Activated B cell treated with CpG ODN at 0.5 μM for 24 hours (primary cell): ENCODE measurements at regions not wholly inside any gene's neighbourhood (a gene's known extent, or its start where the extent isn't known, plus 50 kb on each side); places are given as distances from the start of the nearest gene placed in this dataset.

Source experiments
- ATAC-seq: fragments of 200-7000 bp; cut with Tn5 transposase; one replicate; pipeline ENCODE4 v1.10.0; 2021; ENCODE audit warnings: low read depth, mild to moderate bottlenecking, moderate library complexity
- CTCF ChIA-PET: fragments of 350-600 bp; sonication (Branson Sonifier 250); formaldehyde crosslinking; loops from one replicate; lab custom pipeline; 2021; ENCODE audit warnings: antibody characterized with exemption; lab: Charles Lee
- POLR2A ChIA-PET: fragments of 350-600 bp; sonication (Branson Sonifier 250); formaldehyde crosslinking; loops from one replicate; lab custom pipeline; 2021; ENCODE audit warnings: antibody characterized with exemption; lab: Charles Lee
- DNase-seq: peaks from one replicate; pipeline ENCODE4 v3.0.0; 2022
- H3K27ac Mint-ChIP-seq: one replicate; pipeline ENCODE4 v1.8.0; 2020; ENCODE audit warnings: mixed read lengths
- H3K27me3 Mint-ChIP-seq: one replicate; pipeline ENCODE4 v1.8.0; 2021; ENCODE audit warnings: mixed read lengths
- H3K36me3 Mint-ChIP-seq: one replicate; pipeline ENCODE4 v1.8.0; 2021; ENCODE audit warnings: low read depth, mixed read lengths
- H3K4me1 Mint-ChIP-seq: one replicate; pipeline ENCODE4 v1.8.0; 2021; ENCODE audit warnings: mixed read lengths
- H3K4me3 Mint-ChIP-seq: one replicate; pipeline ENCODE4 v1.8.0; 2020; ENCODE audit warnings: mild to moderate bottlenecking, mixed read lengths
- H3K9me3 Mint-ChIP-seq: one replicate; pipeline ENCODE4 v1.8.0; 2020; ENCODE audit warnings: mixed read lengths
- intact Hi-C: fragments of 100-400 bp; cut with micrococcal nuclease; formaldehyde crosslinking; loops from one replicate; pipeline ENCODE4 v1.15.1; 2024
- TF ChIP-seq, protein P1 (sequence below): fragments of 200-600 bp; IDR thresholded peaks from one replicate; pipeline ENCODE4 v1.8.0; 2022; ENCODE audit warnings: antibody characterized with exemption, mild to moderate bottlenecking

DNA sequence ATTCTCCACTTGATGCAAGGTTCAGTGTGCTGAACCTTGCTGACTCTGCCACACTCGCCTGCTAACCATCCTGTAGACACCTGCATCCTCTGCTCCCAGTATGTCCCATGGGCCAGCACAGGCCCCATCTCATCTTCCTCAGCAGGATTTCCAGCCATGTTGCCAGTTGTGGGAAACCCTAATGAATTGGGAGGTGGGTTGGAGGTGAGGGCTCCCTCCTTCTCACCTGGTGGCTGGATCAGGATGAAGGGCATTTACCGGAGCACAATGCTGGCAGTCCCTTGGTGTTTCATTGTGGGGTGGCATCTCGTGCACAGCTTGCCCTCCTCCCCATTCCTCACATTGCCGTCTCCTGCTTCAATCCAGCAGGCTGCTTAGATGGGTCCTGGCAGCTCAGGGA lies 204.3 kb upstream of the FOXQ1 start:
- Mint-ChIP-seq H3K9me3 (no peaks in the 10 kb centered on the region), H3K4me1 (no peaks in the 10 kb centered on the region), H3K36me3 (no peaks in the 10 kb centered on the region), H3K4me3 (no peak overlapping the region), H3K27me3 (peaks cover 6% of the 10 kb centered on the region), H3K27ac (no peak overlapping the region)
- intact Hi-C loops, result no loop called here
- DNase-seq, result no peak
- ChIA-PET CTCF (no interaction called here), POLR2A (no interaction called here)
- no peak for ATAC-seq
- TF ChIP-seq, protein P1, sequence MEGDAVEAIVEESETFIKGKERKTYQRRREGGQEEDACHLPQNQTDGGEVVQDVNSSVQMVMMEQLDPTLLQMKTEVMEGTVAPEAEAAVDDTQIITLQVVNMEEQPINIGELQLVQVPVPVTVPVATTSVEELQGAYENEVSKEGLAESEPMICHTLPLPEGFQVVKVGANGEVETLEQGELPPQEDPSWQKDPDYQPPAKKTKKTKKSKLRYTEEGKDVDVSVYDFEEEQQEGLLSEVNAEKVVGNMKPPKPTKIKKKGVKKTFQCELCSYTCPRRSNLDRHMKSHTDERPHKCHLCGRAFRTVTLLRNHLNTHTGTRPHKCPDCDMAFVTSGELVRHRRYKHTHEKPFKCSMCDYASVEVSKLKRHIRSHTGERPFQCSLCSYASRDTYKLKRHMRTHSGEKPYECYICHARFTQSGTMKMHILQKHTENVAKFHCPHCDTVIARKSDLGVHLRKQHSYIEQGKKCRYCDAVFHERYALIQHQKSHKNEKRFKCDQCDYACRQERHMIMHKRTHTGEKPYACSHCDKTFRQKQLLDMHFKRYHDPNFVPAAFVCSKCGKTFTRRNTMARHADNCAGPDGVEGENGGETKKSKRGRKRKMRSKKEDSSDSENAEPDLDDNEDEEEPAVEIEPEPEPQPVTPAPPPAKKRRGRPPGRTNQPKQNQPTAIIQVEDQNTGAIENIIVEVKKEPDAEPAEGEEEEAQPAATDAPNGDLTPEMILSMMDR, result no peak

GRCh38 chr6:1105833-1106400 lies 206.0 kb upstream of the FOXQ1 start:
- POLR2A ChIA-PET, result no interaction called here
- TF ChIP-seq, protein P1, result no peak

DNA sequence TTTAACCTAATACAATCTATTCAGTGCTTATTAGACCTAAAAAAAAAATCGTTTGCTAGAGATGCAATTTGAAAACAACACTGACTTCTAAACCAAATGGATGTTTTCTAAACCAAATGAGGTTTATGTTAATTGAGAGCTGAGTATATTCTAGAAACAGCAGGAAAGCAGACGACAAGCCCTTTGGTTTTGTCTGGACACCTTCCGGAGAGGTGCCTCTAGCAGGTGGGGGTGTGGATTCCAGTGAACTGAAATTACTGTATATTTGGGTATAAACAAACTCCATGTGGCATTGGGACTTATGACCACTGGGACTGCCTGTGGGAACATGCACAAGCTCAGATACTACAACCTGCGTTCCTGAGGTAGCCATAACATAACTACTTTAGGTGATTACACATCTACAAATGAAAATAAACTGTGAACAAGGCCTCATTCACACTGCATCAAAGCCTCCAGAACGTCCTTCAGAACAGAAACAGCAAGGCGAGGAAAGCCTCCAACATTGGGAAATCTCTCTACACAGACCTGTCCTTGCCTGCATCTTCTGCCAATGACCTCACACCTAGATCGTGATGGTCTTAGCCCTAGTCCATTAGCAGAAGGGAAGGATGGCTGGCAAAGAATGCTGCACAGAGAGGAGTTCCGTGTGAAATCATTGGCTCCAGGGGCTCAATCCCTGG lies 206.8 kb upstream of the FOXQ1 start:
- intact Hi-C loops, result no loop called here
- peaks cover 20% of the 10 kb centered on the region for H3K27me3 Mint-ChIP-seq
- DNase-seq, result no peak
- no peaks in the 10 kb centered on the region for H3K4me1 Mint-ChIP-seq
- no peak overlapping the region for H3K4me3 Mint-ChIP-seq
- TF ChIP-seq, protein P1, result no peak
- no peaks in the 10 kb centered on the region for H3K9me3 Mint-ChIP-seq
- CTCF ChIA-PET, result no interaction called here
- H3K36me3 Mint-ChIP-seq, result no peaks in the 10 kb centered on the region
- POLR2A ChIA-PET, result no interaction called here
- no peak for ATAC-seq
- H3K27ac Mint-ChIP-seq, result no peak overlapping the region

More at GRCh38 chr6:1105833-1106400, 206.0 kb upstream of the FOXQ1 start:
- H3K27ac Mint-ChIP-seq, result no peak overlapping the region
- no peaks in the 10 kb centered on the region for H3K9me3 Mint-ChIP-seq
- CTCF ChIA-PET, result no interaction called here
- DNase-seq (no peak), ATAC-seq (no peak)
- H3K36me3 Mint-ChIP-seq, result no peaks in the 10 kb centered on the region
- H3K27me3 Mint-ChIP-seq, result peaks cover 16% of the 10 kb centered on the region
- H3K4me1 Mint-ChIP-seq, result no peaks in the 10 kb centered on the region
- no peak overlapping the region for H3K4me3 Mint-ChIP-seq
- intact Hi-C loops, result no loop called here

DNA sequence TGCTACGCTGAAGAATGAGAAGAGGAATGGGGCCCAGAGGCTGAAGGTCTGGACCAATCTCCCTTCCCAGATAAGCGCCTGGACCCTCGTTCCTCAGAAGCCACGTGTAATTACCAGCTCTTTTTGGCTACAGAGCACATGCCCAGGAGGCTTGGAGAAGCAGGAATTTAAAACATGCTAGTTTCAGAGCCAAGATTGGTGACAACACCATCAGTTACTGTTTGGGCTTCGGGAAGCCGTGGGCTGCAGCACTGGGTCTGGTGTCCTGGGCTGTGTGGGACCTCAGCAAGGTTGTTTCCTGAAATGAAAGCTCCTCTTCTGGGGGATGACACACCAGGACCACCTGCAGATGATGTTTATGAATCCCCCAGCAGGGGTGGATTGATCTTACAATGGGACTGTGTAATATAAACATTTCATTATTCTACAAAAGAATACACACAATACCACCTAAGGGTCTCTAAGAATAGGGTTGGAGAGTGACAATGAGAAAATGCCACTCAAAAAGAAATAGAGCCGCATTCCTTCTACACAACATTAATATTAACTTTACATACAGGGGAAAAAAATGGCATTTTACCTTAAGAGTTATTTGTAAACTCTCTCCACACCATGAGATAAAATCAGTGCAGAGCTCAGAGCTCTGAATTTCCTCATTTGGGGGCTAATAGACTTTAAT lies 207.8 kb upstream of the FOXQ1 start:
- Mint-ChIP-seq H3K4me1 (no peaks in the 10 kb centered on the region), H3K36me3 (no peaks in the 10 kb centered on the region), H3K9me3 (no peaks in the 10 kb centered on the region), H3K27ac (no peak overlapping the region), H3K27me3 (peaks cover 20% of the 10 kb centered on the region), H3K4me3 (no peak overlapping the region)
- intact Hi-C loops, result no loop called here
- DNase-seq (no peak), ATAC-seq (no peak)
- CTCF ChIA-PET, result no interaction called here
- TF ChIP-seq, protein P1, result no peak
- POLR2A ChIA-PET, result no interaction called here

- no peak for ATAC-seq
- Mint-ChIP-seq H3K27me3 (peaks cover 23% of the 10 kb centered on the region), H3K36me3 (no peaks in the 10 kb centered on the region), H3K9me3 (no peaks in the 10 kb centered on the region), H3K4me3 (no peak overlapping the region), H3K4me1 (no peaks in the 10 kb centered on the region), H3K27ac (no peak overlapping the region)
- no peak for DNase-seq
- CTCF ChIA-PET, result no interaction called here
- TF ChIP-seq, protein P1, result no peak
- POLR2A ChIA-PET, result no interaction called here
- intact Hi-C loops, result no loop called here
These were observed 208.9 kb upstream of the FOXQ1 start for GRCh38 chr6:1103021-1103420.
